ENCODE measurements at regions not wholly inside any gene's neighbourhood (a gene's known extent, or its start where the extent isn't known, plus 50 kb on each side); places are given as distances from the start of the nearest gene placed in this dataset.

GRCh38 chr2:19807866-19808265 lies 93.9 kb downstream of the TTC32 start:
- no peaks in the 10 kb centered on the region for H3K4me1 ChIP-seq (ENCODE audit: insufficient read depth, low read length)
- no peak overlapping the region for H2AFZ ChIP-seq (ENCODE audit: low read length)
- DNase-seq (no peak), ATAC-seq (no peak)
- H3K4me3 ChIP-seq (ENCODE audit: low read length) = no peak overlapping the region
- no peaks in the 10 kb centered on the region for H3K27me3 ChIP-seq (ENCODE audit: low read length)
- intact Hi-C loops (cut with micrococcal nuclease) = no loop called here
- ChIA-PET POLR2A (ENCODE audit: unreplicated experiment) (no interaction called here), CTCF (no interaction called here)
- no peak overlapping the region for H3K27ac ChIP-seq (ENCODE audit: low read length)
- BruUV-seq (replicated peaks) = no TSS peak
- no peak overlapping the region for H3K9ac ChIP-seq (ENCODE audit: low read length)
- no peaks in the 10 kb centered on the region for H3K36me3 ChIP-seq (ENCODE audit: low read depth, low read length)
- TF ChIP-seq EZH2phosphoT487 (IDR thresholded peaks at IDR 0.05; ENCODE audit: borderline replicate concordance, low read length) (no peak), EZH2 (IDR thresholded peaks at IDR 0.05; ENCODE audit: low read length, unreplicated experiment) (no peak)
- TF ChIP-seq, protein P1, sequence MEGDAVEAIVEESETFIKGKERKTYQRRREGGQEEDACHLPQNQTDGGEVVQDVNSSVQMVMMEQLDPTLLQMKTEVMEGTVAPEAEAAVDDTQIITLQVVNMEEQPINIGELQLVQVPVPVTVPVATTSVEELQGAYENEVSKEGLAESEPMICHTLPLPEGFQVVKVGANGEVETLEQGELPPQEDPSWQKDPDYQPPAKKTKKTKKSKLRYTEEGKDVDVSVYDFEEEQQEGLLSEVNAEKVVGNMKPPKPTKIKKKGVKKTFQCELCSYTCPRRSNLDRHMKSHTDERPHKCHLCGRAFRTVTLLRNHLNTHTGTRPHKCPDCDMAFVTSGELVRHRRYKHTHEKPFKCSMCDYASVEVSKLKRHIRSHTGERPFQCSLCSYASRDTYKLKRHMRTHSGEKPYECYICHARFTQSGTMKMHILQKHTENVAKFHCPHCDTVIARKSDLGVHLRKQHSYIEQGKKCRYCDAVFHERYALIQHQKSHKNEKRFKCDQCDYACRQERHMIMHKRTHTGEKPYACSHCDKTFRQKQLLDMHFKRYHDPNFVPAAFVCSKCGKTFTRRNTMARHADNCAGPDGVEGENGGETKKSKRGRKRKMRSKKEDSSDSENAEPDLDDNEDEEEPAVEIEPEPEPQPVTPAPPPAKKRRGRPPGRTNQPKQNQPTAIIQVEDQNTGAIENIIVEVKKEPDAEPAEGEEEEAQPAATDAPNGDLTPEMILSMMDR (conservative IDR thresholded peaks at IDR 0.05; ENCODE audit: low read depth, low read length) = no peak
- no peaks in the 10 kb centered on the region for H3F3A ChIP-seq (ENCODE audit: low read length, unreplicated experiment)
- no peaks in the 10 kb centered on the region for H3K79me2 ChIP-seq (ENCODE audit: low read length)
- no peaks in the 10 kb centered on the region for H3K9me3 ChIP-seq (ENCODE audit: low read length)
- H3K4me2 ChIP-seq (ENCODE audit: low read length) = no peak overlapping the region
- H3K9me2 ChIP-seq (replicated peaks; ENCODE audit: low read length) = no peaks in the 10 kb centered on the region
- H4K20me1 ChIP-seq (ENCODE audit: low read length) = no peaks in the 10 kb centered on the region

- Histone ChIP-seq H3K36me3 (ENCODE audit: low read depth, low read length) (no peaks in the 10 kb centered on the region), H3K79me2 (ENCODE audit: low read length) (no peaks in the 10 kb centered on the region), H3F3A (ENCODE audit: low read length, unreplicated experiment) (no peaks in the 10 kb centered on the region), H3K27ac (ENCODE audit: low read length) (no peak overlapping the region), H2AFZ (ENCODE audit: low read length) (no peak overlapping the region), H3K9me2 (replicated peaks; ENCODE audit: low read length) (no peaks in the 10 kb centered on the region), H3K4me1 (ENCODE audit: insufficient read depth, low read length) (peaks cover 5% of the 10 kb centered on the region), H3K27me3 (ENCODE audit: low read length) (no peaks in the 10 kb centered on the region), H3K4me3 (ENCODE audit: low read length) (no peak overlapping the region), H4K20me1 (ENCODE audit: low read length) (no peaks in the 10 kb centered on the region), H3K9me3 (ENCODE audit: low read length) (no peaks in the 10 kb centered on the region), H3K9ac (ENCODE audit: low read length) (no peak overlapping the region), H3K4me2 (ENCODE audit: low read length) (no peak overlapping the region)
- DNase-seq (no peak), ATAC-seq (no peak)
- TF ChIP-seq EZH2phosphoT487 (IDR thresholded peaks at IDR 0.05; ENCODE audit: borderline replicate concordance, low read length) (no peak), EZH2 (IDR thresholded peaks at IDR 0.05; ENCODE audit: low read length, unreplicated experiment) (no peak)
- TF ChIP-seq, protein P1 (conservative IDR thresholded peaks at IDR 0.05; ENCODE audit: low read depth, low read length) = no peak
- no TSS peak for BruUV-seq (replicated peaks)
- CTCF ChIA-PET = no interaction called here
- intact Hi-C loops (cut with micrococcal nuclease) = no loop called here
- POLR2A ChIA-PET (ENCODE audit: unreplicated experiment) = no interaction called here
These were observed 94.4 kb downstream of the TTC32 start for GRCh38 chr2:19807346-19807745.

GRCh38 chr2:19806591-19806990 lies 95.2 kb downstream of the TTC32 start:
- H3K27me3 ChIP-seq (ENCODE audit: low read length) = no peaks in the 10 kb centered on the region
- ATAC-seq (no peak), DNase-seq (no peak)
- no TSS peak for BruUV-seq (replicated peaks)
- no peak overlapping the region for H3K9ac ChIP-seq (ENCODE audit: low read length)
- CTCF ChIA-PET = no interaction called here
- H3K27ac ChIP-seq (ENCODE audit: low read length) = no peak overlapping the region
- TF ChIP-seq EZH2phosphoT487 (IDR thresholded peaks at IDR 0.05; ENCODE audit: borderline replicate concordance, low read length) (no peak), EZH2 (IDR thresholded peaks at IDR 0.05; ENCODE audit: low read length, unreplicated experiment) (no peak)
- TF ChIP-seq, protein P1 (conservative IDR thresholded peaks at IDR 0.05; ENCODE audit: low read depth, low read length) = no peak
- H3K9me2 ChIP-seq (replicated peaks; ENCODE audit: low read length) = no peaks in the 10 kb centered on the region
- POLR2A ChIA-PET (ENCODE audit: unreplicated experiment) = no interaction called here
- intact Hi-C loops (cut with micrococcal nuclease) = no loop called here
- peaks cover 12% of the 10 kb centered on the region for H3K4me1 ChIP-seq (ENCODE audit: insufficient read depth, low read length)
- H3F3A ChIP-seq (ENCODE audit: low read length, unreplicated experiment) = no peaks in the 10 kb centered on the region
- no peaks in the 10 kb centered on the region for H3K79me2 ChIP-seq (ENCODE audit: low read length)
- no peaks in the 10 kb centered on the region for H3K36me3 ChIP-seq (ENCODE audit: low read depth, low read length)
- no peak overlapping the region for H2AFZ ChIP-seq (ENCODE audit: low read length)
- H4K20me1 ChIP-seq (ENCODE audit: low read length) = no peaks in the 10 kb centered on the region
- no peak overlapping the region for H3K4me2 ChIP-seq (ENCODE audit: low read length)
- no peaks in the 10 kb centered on the region for H3K9me3 ChIP-seq (ENCODE audit: low read length)
- H3K4me3 ChIP-seq (ENCODE audit: low read length) = no peak overlapping the region

Measured in PC-3 (cell line).